Motor neuron (in vitro differentiated cells): ENCODE measurements at regions not wholly inside any gene's neighbourhood (a gene's known extent, or its start where the extent isn't known, plus 50 kb on each side); places are given as distances from the start of the nearest gene placed in this dataset.

Source experiments
- ATAC-seq, 8 experiments: fragments of 200-7000 bp; cut with Tn5 transposase; replicated peaks in 6 of 8; 2 replicates each; pipeline ENCODE4 v1.8.0; 2021; ENCODE audit warnings: mild to moderate bottlenecking in 8 of 8, moderate library complexity in 8 of 8
- H3K27ac ChIP-seq, 2 donors: fragments of 250-450 bp; sonication (Bioruptor Pico); 2 replicates each; pipeline ENCODE4 v1.9.0; 2021; ENCODE audit warnings: antibody characterized with exemption in 2 of 2, mild to moderate bottlenecking in 2 of 2, moderate library complexity in 1 of 2
- H3K4me1 ChIP-seq, 2 donors: fragments of 250-450 bp; sonication (Bioruptor Pico); replicated peaks in 1 of 2; 2 replicates each; pipeline ENCODE4 v1.6.1; 2021; ENCODE audit warnings: antibody characterized with exemption in 2 of 2, mild to moderate bottlenecking in 2 of 2, moderate library complexity in 1 of 2
- H3K4me3 ChIP-seq, 5 donors: fragments of 250-450 bp; sonication (Bioruptor Pico); 2 replicates each; pipeline ENCODE4 v1.9.0; 2021; ENCODE audit warnings: antibody characterized with exemption in 5 of 5, mild to moderate bottlenecking in 5 of 5, moderate library complexity in 4 of 5
- WGBS, 10 experiments: fragments of 450-650 bp; shearing (Covaris generic); methylation state at CpG; one replicate each; pipeline ENCODE4 v1.0.0; 2022; 5-methylcytosine and 5-hydroxymethylcytosine counted together
- in situ Hi-C, 9 experiments: fragments of 400-800 bp; cut with MboI; loops; one replicate each; pipeline ENCODE4 v1.15.0; 2021; ENCODE audit warnings: low sequenced_read_pairs in 9 of 9, low pct_unique_long_range_greater_than_20kb in 2 of 9; ENCODE audit not compliant: unreplicated experiment in 9 of 9

GRCh38 chr4:15149839-15150592 is 147.7 kb downstream of the CPEB2 start:
- peak; percentile 75 to 99 (median 92) for ATAC-seq
- in situ Hi-C loops = no loop called here
- peak overlapping the region; percentile 58 to 70 for H3K27ac ChIP-seq
- WGBS, 10 experiments = 41 to 78% (median 54%) methylated on average over 2 to 6 of the region's 9 CpGs; no CpG with 5 or more reads in 5 of the 10 experiments
- H3K4me3 ChIP-seq = no peak overlapping the region
- H3K4me1 ChIP-seq = peaks cover 41 to 42% of the 10 kb centered on the region in 2 donors

GRCh38 chr4:15150631-15151030 is 148.3 kb downstream of the CPEB2 start:
- in situ Hi-C loops = no loop called here
- Histone ChIP-seq H3K4me1 (peaks cover 39 to 41% of the 10 kb centered on the region in 2 donors), H3K27ac (peak overlapping the region in 1 of 2 donors; percentile 70), H3K4me3 (no peak overlapping the region)
- ATAC-seq = no peak
- 60 to 100% (median 93%) methylated on average over 1 to 2 of the region's 2 CpGs; no CpG with 5 or more reads in 5 of the 10 experiments for WGBS, 10 experiments

- 80 to 100% (median 92%) methylated on average over 1 of the region's 1 CpG; no CpG with 5 or more reads in 6 of the 10 experiments for WGBS, 10 experiments
- in situ Hi-C loops = no loop called here
- ATAC-seq = no peak
- Histone ChIP-seq H3K4me3 (no peak overlapping the region), H3K4me1 (peaks cover 39 to 41% of the 10 kb centered on the region in 2 donors), H3K27ac (no peak overlapping the region)
Measured at GRCh38 chr4:15151033-15151432, 148.8 kb downstream of the CPEB2 start.

- H3K4me3 ChIP-seq = no peak overlapping the region
- H3K27ac ChIP-seq = no peak overlapping the region
- H3K4me1 ChIP-seq = peaks cover 17 to 21% of the 10 kb centered on the region in 2 donors
- WGBS, 10 experiments = 20 to 100% (median 81%) methylated on average over 1 to 2 of the region's 2 CpGs; no CpG with 5 or more reads in 2 of the 10 experiments
- no peak for ATAC-seq
- in situ Hi-C loops = no loop called here
Measured at GRCh38 chr4:15153662-15154061, 151.4 kb downstream of the CPEB2 start.

- Histone ChIP-seq H3K27ac (no peak overlapping the region), H3K4me3 (no peak overlapping the region), H3K4me1 (peaks cover 0 to 6% of the 10 kb centered on the region in 2 donors)
- in situ Hi-C loops = no loop called here
- 57 to 100% (median 91%) methylated on average over 1 to 5 of the region's 9 CpGs; no CpG with 5 or more reads in 2 of the 10 experiments for WGBS, 10 experiments
- ATAC-seq = no peak
Measured at GRCh38 chr4:15158406-15159091, 156.3 kb downstream of the CPEB2 start.

GRCh38 chr4:15159477-15160019 is 157.3 kb downstream of the CPEB2 start:
- no peak for ATAC-seq
- no peak overlapping the region for H3K27ac ChIP-seq
- peaks cover 0 to 6% of the 10 kb centered on the region in 2 donors for H3K4me1 ChIP-seq
- WGBS, 10 experiments = 20 to 100% (median 100%) methylated on average over 1 to 3 of the region's 3 CpGs; no CpG with 5 or more reads in 3 of the 10 experiments
- in situ Hi-C loops = no loop called here
- H3K4me3 ChIP-seq = no peak overlapping the region

GRCh38 chr4:15161439-15161838 is 159.2 kb downstream of the CPEB2 start:
- ATAC-seq = no peak
- Histone ChIP-seq H3K27ac (no peak overlapping the region), H3K4me3 (no peak overlapping the region), H3K4me1 (peaks cover 0 to 6% of the 10 kb centered on the region in 2 donors)
- WGBS, 10 experiments = 40 to 100% (median 80%) methylated on average over 1 of the region's 1 CpG; no CpG with 5 or more reads in 5 of the 10 experiments
- in situ Hi-C loops = no loop called here

- ATAC-seq = no peak
- 22 to 88% (median 51%) methylated on average over 1 of the region's 1 CpG; no CpG with 5 or more reads in 4 of the 10 experiments for WGBS, 10 experiments
- peaks cover 0 to 6% of the 10 kb centered on the region in 2 donors for H3K4me1 ChIP-seq
- no peak overlapping the region for H3K4me3 ChIP-seq
- in situ Hi-C loops = no loop called here
- H3K27ac ChIP-seq = no peak overlapping the region
Measured at GRCh38 chr4:15162046-15162445, 159.8 kb downstream of the CPEB2 start.

GRCh38 chr4:15162465-15163283 is 160.4 kb downstream of the CPEB2 start:
- ATAC-seq = peak in 3 of 8 experiments; percentile 63 to 72 (median 69)
- no peak overlapping the region for H3K27ac ChIP-seq
- peaks cover 0 to 6% of the 10 kb centered on the region in 2 donors for H3K4me1 ChIP-seq
- no peak overlapping the region for H3K4me3 ChIP-seq
- in situ Hi-C loops = no loop called here
- 3 to 86% (median 81%) methylated on average over 1 to 2 of the region's 2 CpGs; no CpG with 5 or more reads in 2 of the 10 experiments for WGBS, 10 experiments

- Histone ChIP-seq H3K27ac (no peak overlapping the region), H3K4me1 (peaks cover 0 to 6% of the 10 kb centered on the region in 2 donors), H3K4me3 (no peak overlapping the region)
- no peak for ATAC-seq
- in situ Hi-C loops = no loop called here
- WGBS, 10 experiments = 62 to 100% (median 69%) methylated on average over 1 to 4 of the region's 4 CpGs; no CpG with 5 or more reads in 3 of the 10 experiments
Measured at GRCh38 chr4:15163284-15163645, 161.0 kb downstream of the CPEB2 start.

GRCh38 chr4:15164571-15164970 is 162.3 kb downstream of the CPEB2 start:
- in situ Hi-C loops = no loop called here
- no peaks in the 10 kb centered on the region for H3K4me1 ChIP-seq
- WGBS, 10 experiments = 38 to 100% (median 86%) methylated on average over 1 to 3 of the region's 3 CpGs; no CpG with 5 or more reads in 1 of the 10 experiments
- H3K4me3 ChIP-seq = no peak overlapping the region
- H3K27ac ChIP-seq = no peak overlapping the region
- peak in 1 of 8 experiments; percentile 40 for ATAC-seq

GRCh38 chr4:15167743-15168142 is 165.5 kb downstream of the CPEB2 start:
- no peak for ATAC-seq
- in situ Hi-C loops = no loop called here
- Histone ChIP-seq H3K4me1 (no peaks in the 10 kb centered on the region), H3K4me3 (no peak overlapping the region), H3K27ac (no peak overlapping the region)
- 0 to 90% (median 66%) methylated on average over 1 to 2 of the region's 2 CpGs for WGBS, 10 experiments
